GM10248 (cell line): ENCODE measurements at regions not wholly inside any gene's neighbourhood (a gene's known extent, or its start where the extent isn't known, plus 50 kb on each side); places are given as distances from the start of the nearest gene placed in this dataset.
A peak's percentile ranks its signal among the peaks of the same experiment; 100 is the strongest.
"Not testable (repeated sequence)": the region's sequence is repeated elsewhere in the genome, so short reads cannot be mapped to it uniquely, and the experiment has no call there.

ENCODE experiments used
- CTCF ChIA-PET: fragments of 300-600 bp; sonication (Branson Sonifier 250); formaldehyde crosslinking; extraction: SDS; loops from one replicate; lab custom pipeline; 2021; ENCODE audit warnings: antibody characterized with exemption; lab: Yijun Ruan, JAX
- POLR2A ChIA-PET: fragments of 350-650 bp; sonication (Branson Sonifier 250); formaldehyde crosslinking; extraction: SDS; loops from one replicate; lab custom pipeline; 2020; ENCODE audit warnings: antibody characterized with exemption; lab: Yijun Ruan, JAX
- DNase-seq: peaks from one replicate; pipeline ENCODE4 v3.0.0; 2012; ENCODE audit errors: extremely low spot score
- TF ChIP-seq, protein P1 (sequence below): IDR thresholded peaks from 2 replicates; pipeline ENCODE4 v1.5.1; 2012; ENCODE audit warnings: mild to moderate bottlenecking, low read depth; ENCODE audit errors: extremely low read depth, missing control alignments, control extremely low read depth

GRCh38 chr3:96330795-96331194 is 483.6 kb upstream of the EPHA6 start:
- CTCF ChIA-PET: interaction anchor here (2.5 kb wide), 1 partner anchor 10 kb away, joined by 11 read pairs; no protein-coding TSS in a partner anchor
- TF ChIP-seq, protein P1, sequence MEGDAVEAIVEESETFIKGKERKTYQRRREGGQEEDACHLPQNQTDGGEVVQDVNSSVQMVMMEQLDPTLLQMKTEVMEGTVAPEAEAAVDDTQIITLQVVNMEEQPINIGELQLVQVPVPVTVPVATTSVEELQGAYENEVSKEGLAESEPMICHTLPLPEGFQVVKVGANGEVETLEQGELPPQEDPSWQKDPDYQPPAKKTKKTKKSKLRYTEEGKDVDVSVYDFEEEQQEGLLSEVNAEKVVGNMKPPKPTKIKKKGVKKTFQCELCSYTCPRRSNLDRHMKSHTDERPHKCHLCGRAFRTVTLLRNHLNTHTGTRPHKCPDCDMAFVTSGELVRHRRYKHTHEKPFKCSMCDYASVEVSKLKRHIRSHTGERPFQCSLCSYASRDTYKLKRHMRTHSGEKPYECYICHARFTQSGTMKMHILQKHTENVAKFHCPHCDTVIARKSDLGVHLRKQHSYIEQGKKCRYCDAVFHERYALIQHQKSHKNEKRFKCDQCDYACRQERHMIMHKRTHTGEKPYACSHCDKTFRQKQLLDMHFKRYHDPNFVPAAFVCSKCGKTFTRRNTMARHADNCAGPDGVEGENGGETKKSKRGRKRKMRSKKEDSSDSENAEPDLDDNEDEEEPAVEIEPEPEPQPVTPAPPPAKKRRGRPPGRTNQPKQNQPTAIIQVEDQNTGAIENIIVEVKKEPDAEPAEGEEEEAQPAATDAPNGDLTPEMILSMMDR: no peak
- DNase-seq: no peak
- POLR2A ChIA-PET: no interaction called here

DNA sequence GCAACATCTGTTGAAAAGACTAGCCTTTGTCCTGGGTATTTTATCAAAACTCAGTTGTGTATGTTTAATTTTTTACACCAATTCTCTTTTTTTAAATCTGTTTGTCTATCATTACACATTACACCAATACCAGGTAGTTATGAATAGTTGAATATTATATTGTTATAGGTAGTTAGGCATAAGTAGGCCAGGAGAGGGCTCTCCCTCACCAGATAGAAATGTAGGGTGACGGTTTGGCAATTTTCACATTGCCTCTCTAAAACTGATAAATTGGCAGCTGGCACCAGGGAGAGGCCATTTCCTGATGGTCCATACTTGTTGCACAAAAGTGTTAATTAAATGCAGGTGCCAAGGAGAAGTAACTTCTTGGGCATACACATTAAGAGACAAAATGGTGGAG is 483.1 kb upstream of the EPHA6 start:
- CTCF ChIA-PET: interaction anchor here (2.5 kb wide), 1 partner anchor 9 kb away, joined by 11 read pairs; no protein-coding TSS in a partner anchor
- POLR2A ChIA-PET: no interaction called here
- TF ChIP-seq, protein P1: peak; percentile 12
- DNase-seq: no peak

- TF ChIP-seq, protein P1: no peak
- DNase-seq: no peak
- POLR2A ChIA-PET: no interaction called here
- CTCF ChIA-PET: interaction anchor here (1.8 kb wide), 1 partner anchor 24 kb away, joined by 3 read pairs; no protein-coding TSS in a partner anchor
These were observed 479.6 kb upstream of the EPHA6 start for GRCh38 chr3:96334779-96335178.

GRCh38 chr3:96347289-96347688 is 467.1 kb upstream of the EPHA6 start:
- TF ChIP-seq, protein P1: no peak
- DNase-seq: no peak
- CTCF ChIA-PET: no interaction called here
- POLR2A ChIA-PET: no interaction called here

GRCh38 chr3:96351598-96351997 is 462.8 kb upstream of the EPHA6 start:
- POLR2A ChIA-PET, CTCF ChIA-PET, DNase-seq: not testable (repeated sequence)

DNA sequence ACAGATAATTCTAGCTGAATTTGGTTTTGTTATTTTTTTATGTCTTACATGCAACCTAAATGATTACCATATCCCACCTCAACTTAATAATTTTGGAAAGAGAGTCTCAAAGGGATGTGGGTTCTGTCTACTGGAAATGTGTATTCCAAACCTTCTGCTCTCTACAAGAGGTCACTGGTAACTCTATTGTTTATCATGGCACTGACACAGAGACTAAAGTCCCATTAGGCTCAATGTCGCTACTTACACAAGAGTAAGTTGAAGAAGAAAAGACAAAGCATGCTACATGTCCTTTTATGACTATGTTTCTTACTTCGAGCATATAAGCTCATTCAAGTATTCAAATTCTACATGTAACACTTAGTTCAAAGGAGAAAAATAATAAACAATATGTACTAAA is 460.3 kb upstream of the EPHA6 start:
- DNase-seq: no peak
- ChIA-PET CTCF (interaction anchor here (1.0 kb wide), 1 partner anchor 26 kb away, joined by 3 read pairs; no protein-coding TSS in a partner anchor), POLR2A (no interaction called here)
- TF ChIP-seq, protein P1: no peak

- TF ChIP-seq, protein P1: no peak
- POLR2A ChIA-PET: no interaction called here
- DNase-seq: no peak
- CTCF ChIA-PET: interaction anchor here (1.0 kb wide), 1 partner anchor 25 kb away, joined by 3 read pairs; no protein-coding TSS in a partner anchor
These were observed 459.7 kb upstream of the EPHA6 start for GRCh38 chr3:96354742-96355141.
